Naive thymus-derived CD4-positive, alpha-beta T cell (primary cell): ENCODE measurements at regions not wholly inside any gene's neighbourhood (a gene's known extent, or its start where the extent isn't known, plus 50 kb on each side); places are given as distances from the start of the nearest gene placed in this dataset.
"Not testable (repeated sequence)": the region's sequence is repeated elsewhere in the genome, so short reads cannot be mapped to it uniquely, and the experiment has no call there.

Source experiments
- ATAC-seq: fragments of 150-1000 bp; cut with Tn5 transposase; 2 replicates; pipeline ENCODE4 v1.10.0; 2021; ENCODE audit warnings: mild to moderate bottlenecking, moderate library complexity
- CTCF ChIA-PET: fragments of 350-600 bp; sonication (Branson Sonifier 250); formaldehyde crosslinking; loops from one replicate; lab custom pipeline; 2021; ENCODE audit warnings: antibody characterized with exemption; lab: Charles Lee
- POLR2A ChIA-PET: fragments of 350-600 bp; sonication (Branson Sonifier 250); formaldehyde crosslinking; loops from one replicate; lab custom pipeline; 2021; ENCODE audit warnings: antibody characterized with exemption, inconsistent platforms; lab: Charles Lee
- DNase-seq, 9 donors: peaks; one replicate each; pipeline versions ENCODE4 v3.0.0 to v3.0.0-alpha.2; 2020 to 2022; ENCODE audit warnings: mixed read lengths in 1 of 9
- H3K27ac ChIP-seq: one replicate; pipeline ENCODE4 v1.7.0; 2013; ENCODE audit warnings: mild to moderate bottlenecking, low read depth, low read length, moderate library complexity
- H3K27me3 ChIP-seq, 2 donors: one replicate each; pipeline ENCODE4 v1.7.0; 2013; ENCODE audit warnings: low read length in 2 of 2, mild to moderate bottlenecking in 2 of 2, moderate library complexity in 2 of 2; ENCODE audit not compliant: control insufficient read depth in 2 of 2, insufficient read depth in 2 of 2
- H3K36me3 ChIP-seq, 3 experiments: 1 replicate in 2 of 3; 2 replicates in 1 of 3; pipeline ENCODE4 v1.7.0; 2013; ENCODE audit warnings: low read length in 3 of 3, mild to moderate bottlenecking in 3 of 3, moderate library complexity in 1 of 3; ENCODE audit not compliant: insufficient read depth in 3 of 3, control insufficient read depth in 2 of 3
- H3K4me1 ChIP-seq, 2 donors: one replicate each; pipeline ENCODE4 v1.7.0; 2013; ENCODE audit warnings: low read length in 2 of 2, mild to moderate bottlenecking in 2 of 2, moderate library complexity in 1 of 2; ENCODE audit not compliant: control insufficient read depth in 2 of 2, insufficient read depth in 2 of 2
- H3K4me3 ChIP-seq: 2 replicates; pipeline ENCODE4 v1.7.0; 2013; ENCODE audit warnings: mild to moderate bottlenecking, low read length
- H3K9me3 ChIP-seq, 3 experiments: 1 replicate in 2 of 3; 2 replicates in 1 of 3; pipeline ENCODE4 v1.7.0; 2013; ENCODE audit warnings: low read length in 3 of 3; ENCODE audit not compliant: control insufficient read depth in 2 of 3
- H3K27ac Mint-ChIP-seq, 9 donors: one replicate each; pipeline ENCODE4 v1.8.0; 2020 to 2022; ENCODE audit warnings: mixed read lengths in 9 of 9, mild to moderate bottlenecking in 8 of 9, moderate library complexity in 5 of 9, inconsistent platforms in 2 of 9
- H3K27me3 Mint-ChIP-seq, 5 donors: one replicate each; pipeline ENCODE4 v1.8.0; 2021 to 2022; ENCODE audit warnings: mixed read lengths in 5 of 5, mild to moderate bottlenecking in 1 of 5
- H3K36me3 Mint-ChIP-seq, 5 donors: one replicate each; pipeline ENCODE4 v1.8.0; 2020 to 2022; ENCODE audit warnings: mixed read lengths in 5 of 5, mild to moderate bottlenecking in 3 of 5, inconsistent platforms in 1 of 5
- H3K4me1 Mint-ChIP-seq, 7 donors: one replicate each; pipeline ENCODE4 v1.8.0; 2020 to 2022; ENCODE audit warnings: mixed read lengths in 7 of 7, mild to moderate bottlenecking in 3 of 7, inconsistent platforms in 1 of 7
- H3K4me3 Mint-ChIP-seq, 10 donors: one replicate each; pipeline ENCODE4 v1.8.0; 2020 to 2022; ENCODE audit warnings: mild to moderate bottlenecking in 10 of 10, mixed read lengths in 10 of 10, moderate library complexity in 6 of 10, inconsistent platforms in 2 of 10
- H3K9me3 Mint-ChIP-seq, 11 donors: one replicate each; pipeline ENCODE4 v1.8.0; 2020 to 2022; ENCODE audit warnings: mixed read lengths in 11 of 11, mild to moderate bottlenecking in 4 of 11, inconsistent platforms in 1 of 11, moderate library complexity in 1 of 11
- intact Hi-C, 2 donors: fragments of 100-400 bp; cut with micrococcal nuclease; formaldehyde crosslinking; loops; one replicate each; pipeline ENCODE4 v1.15.1; 2023

DNA sequence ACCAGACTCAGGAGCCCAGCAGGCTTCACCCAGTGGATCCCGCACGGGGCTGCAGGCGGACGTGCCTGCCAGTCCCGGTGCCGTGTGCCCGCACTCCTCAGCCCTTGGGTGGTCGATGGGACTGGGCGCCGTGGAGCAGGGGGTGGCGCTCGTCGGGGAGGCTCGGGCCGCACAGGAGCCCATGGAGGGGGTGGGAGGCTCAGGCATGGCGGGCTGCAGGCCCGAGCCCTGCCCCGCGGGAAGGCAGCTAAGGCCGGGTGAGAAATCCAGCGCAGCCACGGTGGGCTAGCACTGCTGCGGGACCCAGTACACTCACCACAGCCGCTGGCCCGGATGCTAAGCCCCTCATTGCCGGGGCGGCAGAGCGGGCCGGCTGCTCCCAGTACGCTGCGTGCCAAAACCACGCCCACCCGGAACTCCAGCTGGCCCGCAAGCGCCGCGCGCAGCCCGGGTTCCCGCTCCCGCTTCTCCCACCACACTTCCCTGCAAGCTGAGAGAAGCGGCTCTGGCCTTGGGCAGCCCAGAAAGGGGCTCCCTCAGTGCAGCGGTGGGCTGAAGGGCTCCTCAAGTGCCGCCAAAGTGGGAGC is 977.0 kb upstream of the LRFN5 start:
- DNase-seq = not testable (repeated sequence)

GRCh38 chr14:40629144-40629543 is 977.5 kb upstream of the LRFN5 start:
- peaks cover 0 to 4% (median 0%) of the 10 kb centered on the region in 11 donors for H3K9me3 Mint-ChIP-seq
- POLR2A ChIA-PET = no interaction called here
- no peaks in the 10 kb centered on the region for H3K9me3 ChIP-seq

More for the DNA sequence above, 977.0 kb upstream of the LRFN5 start:
- H3K4me1 ChIP-seq, intact Hi-C loops, H3K36me3 ChIP-seq, H3K27me3 ChIP-seq, CTCF ChIA-PET, H3K27me3 Mint-ChIP-seq, H3K27ac Mint-ChIP-seq, H3K4me3 ChIP-seq, POLR2A ChIA-PET, ATAC-seq, H3K9me3 Mint-ChIP-seq, H3K27ac ChIP-seq, H3K36me3 Mint-ChIP-seq, H3K4me1 Mint-ChIP-seq, H3K4me3 Mint-ChIP-seq, H3K9me3 ChIP-seq: not testable (repeated sequence)

GRCh38 chr14:40623643-40624042 is 983.0 kb upstream of the LRFN5 start:
- no peaks in the 10 kb centered on the region for H3K27me3 ChIP-seq
- H3K36me3 ChIP-seq = no peaks in the 10 kb centered on the region
- H3K4me1 Mint-ChIP-seq = no peaks in the 10 kb centered on the region
- no peak overlapping the region for H3K27ac Mint-ChIP-seq
- H3K9me3 ChIP-seq = no peaks in the 10 kb centered on the region
- POLR2A ChIA-PET = no interaction called here
- no peak overlapping the region for H3K4me3 Mint-ChIP-seq
- intact Hi-C loops = no loop called here
- no peaks in the 10 kb centered on the region for H3K4me1 ChIP-seq
- peaks cover 0 to 6% (median 0%) of the 10 kb centered on the region in 11 donors for H3K9me3 Mint-ChIP-seq
- CTCF ChIA-PET = no interaction called here
- H3K27ac ChIP-seq = no peak overlapping the region
- ATAC-seq (no peak), DNase-seq (no peak)
- H3K27me3 Mint-ChIP-seq = no peaks in the 10 kb centered on the region
- no peaks in the 10 kb centered on the region for H3K36me3 Mint-ChIP-seq
- no peak overlapping the region for H3K4me3 ChIP-seq

More at GRCh38 chr14:40629144-40629543, 977.5 kb upstream of the LRFN5 start:
- Mint-ChIP-seq H3K4me1 (no peaks in the 10 kb centered on the region), H3K27ac (no peak overlapping the region), H3K27me3 (no peaks in the 10 kb centered on the region), H3K4me3 (no peak overlapping the region), H3K36me3 (no peaks in the 10 kb centered on the region)
- Histone ChIP-seq H3K36me3 (no peaks in the 10 kb centered on the region), H3K27me3 (no peaks in the 10 kb centered on the region), H3K27ac (no peak overlapping the region), H3K4me3 (no peak overlapping the region), H3K4me1 (no peaks in the 10 kb centered on the region)
- ATAC-seq = no peak
- no peak for DNase-seq
- CTCF ChIA-PET = no interaction called here
- intact Hi-C loops = no loop called here

GRCh38 chr14:40618225-40618898 is 988.3 kb upstream of the LRFN5 start:
- no peaks in the 10 kb centered on the region for H3K4me1 Mint-ChIP-seq

DNA sequence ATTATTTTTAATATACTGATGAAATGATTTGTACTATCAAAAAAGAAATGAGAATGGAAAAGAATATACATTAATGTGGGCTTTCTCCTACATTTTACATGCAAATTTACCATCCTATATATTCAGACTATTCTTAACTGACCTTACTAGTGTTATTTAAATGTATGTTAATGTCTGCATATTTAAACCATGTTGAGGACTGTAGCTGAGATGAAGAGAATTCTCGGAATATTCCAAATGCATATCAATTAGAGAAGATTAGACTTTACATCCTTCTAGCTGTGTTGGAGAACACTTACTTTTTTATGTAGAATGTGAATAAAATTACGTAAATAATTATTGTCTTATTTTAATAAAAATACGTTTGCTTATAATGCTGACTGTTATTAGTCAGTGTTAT is 990.1 kb upstream of the LRFN5 start:
- ChIA-PET POLR2A (no interaction called here), CTCF (no interaction called here)
- no peak overlapping the region for H3K27ac Mint-ChIP-seq

More at GRCh38 chr14:40618225-40618898, 988.3 kb upstream of the LRFN5 start:
- intact Hi-C loops = no loop called here
- Mint-ChIP-seq H3K27me3 (no peaks in the 10 kb centered on the region), H3K27ac (no peak overlapping the region), H3K4me3 (no peak overlapping the region), H3K9me3 (peaks cover 0 to 4% (median 3%) of the 10 kb centered on the region in 11 donors), H3K36me3 (no peaks in the 10 kb centered on the region)
- Histone ChIP-seq H3K9me3 (no peaks in the 10 kb centered on the region), H3K27ac (no peak overlapping the region), H3K27me3 (no peaks in the 10 kb centered on the region), H3K4me1 (no peaks in the 10 kb centered on the region), H3K36me3 (no peaks in the 10 kb centered on the region), H3K4me3 (no peak overlapping the region)
- DNase-seq (no peak), ATAC-seq (no peak)
- ChIA-PET POLR2A (no interaction called here), CTCF (no interaction called here)

DNA sequence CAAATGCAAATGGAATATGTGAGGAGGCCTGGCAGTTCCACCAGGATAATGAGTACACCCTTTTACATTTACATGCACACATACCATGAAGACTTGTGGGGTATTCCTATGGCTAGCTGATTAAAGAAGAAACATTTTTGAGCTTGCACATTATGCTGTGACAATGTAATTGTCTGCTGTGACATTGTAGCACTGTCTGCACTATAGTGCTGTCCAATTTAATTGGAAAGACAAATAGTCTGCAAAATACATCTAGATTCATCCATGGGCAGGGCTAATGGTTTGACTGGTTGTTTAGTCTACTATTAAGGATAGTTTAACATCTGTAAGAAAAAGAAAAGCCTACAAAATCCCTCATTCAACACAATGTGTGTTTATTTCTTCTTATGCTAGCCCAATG is 1005.6 kb upstream of the LRFN5 start:
- H3K27me3 ChIP-seq = no peaks in the 10 kb centered on the region
- Mint-ChIP-seq H3K36me3 (no peaks in the 10 kb centered on the region), H3K4me3 (no peak overlapping the region), H3K9me3 (peaks cover 0 to 9% (median 0%) of the 10 kb centered on the region in 11 donors), H3K27ac (no peak overlapping the region), H3K4me1 (no peaks in the 10 kb centered on the region), H3K27me3 (no peaks in the 10 kb centered on the region)
- no peaks in the 10 kb centered on the region for H3K4me1 ChIP-seq
- DNase-seq = no peak
- POLR2A ChIA-PET = no interaction called here
- no peak for ATAC-seq
- no peak overlapping the region for H3K4me3 ChIP-seq
- intact Hi-C loops = no loop called here
- H3K9me3 ChIP-seq = no peaks in the 10 kb centered on the region
- H3K36me3 ChIP-seq = no peaks in the 10 kb centered on the region
- CTCF ChIA-PET = no interaction called here
- no peak overlapping the region for H3K27ac ChIP-seq

More for the DNA sequence above, 990.1 kb upstream of the LRFN5 start:
- no peaks in the 10 kb centered on the region for H3K9me3 ChIP-seq
- H3K4me1 ChIP-seq = no peaks in the 10 kb centered on the region
- H3K27ac ChIP-seq = no peak overlapping the region
- Mint-ChIP-seq H3K9me3 (peaks cover 0 to 8% (median 1%) of the 10 kb centered on the region in 11 donors), H3K27me3 (no peaks in the 10 kb centered on the region), H3K36me3 (no peaks in the 10 kb centered on the region), H3K4me1 (no peaks in the 10 kb centered on the region), H3K4me3 (no peak overlapping the region)
- DNase-seq (no peak), ATAC-seq (no peak)
- no peak overlapping the region for H3K4me3 ChIP-seq
- intact Hi-C loops = no loop called here
- no peaks in the 10 kb centered on the region for H3K27me3 ChIP-seq
- H3K36me3 ChIP-seq = no peaks in the 10 kb centered on the region

DNA sequence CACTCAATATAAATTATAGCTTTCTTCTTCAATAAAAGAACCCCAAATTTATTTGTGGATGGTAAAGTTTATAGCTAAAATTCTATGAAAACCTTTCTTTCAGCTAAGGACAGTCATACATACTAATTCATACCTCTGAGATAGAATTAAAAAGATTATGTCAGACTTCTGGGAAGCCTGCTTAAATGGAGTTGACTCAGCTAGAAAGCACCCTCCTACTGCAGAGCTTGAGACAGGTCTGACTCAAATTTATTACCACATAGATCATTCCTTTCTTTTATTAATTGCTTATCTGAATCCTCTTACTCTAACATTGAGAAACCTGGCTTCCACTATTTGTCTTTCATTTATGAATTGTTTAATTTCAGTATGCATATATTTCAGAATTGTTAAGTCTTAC is 1007.0 kb upstream of the LRFN5 start:
- Mint-ChIP-seq H3K4me1 (no peaks in the 10 kb centered on the region), H3K9me3 (peaks cover 0 to 7% (median 0%) of the 10 kb centered on the region in 11 donors), H3K27me3 (no peaks in the 10 kb centered on the region), H3K36me3 (no peaks in the 10 kb centered on the region), H3K27ac (no peak overlapping the region), H3K4me3 (no peak overlapping the region)
- ChIA-PET POLR2A (no interaction called here), CTCF (no interaction called here)
- Histone ChIP-seq H3K4me1 (no peaks in the 10 kb centered on the region), H3K27me3 (no peaks in the 10 kb centered on the region), H3K4me3 (no peak overlapping the region), H3K9me3 (no peaks in the 10 kb centered on the region), H3K36me3 (no peaks in the 10 kb centered on the region), H3K27ac (no peak overlapping the region)
- DNase-seq (no peak), ATAC-seq (no peak)
- intact Hi-C loops = no loop called here
